ENCODE measurements at regions not wholly inside any gene's neighbourhood (a gene's known extent, or its start where the extent isn't known, plus 50 kb on each side); places are given as distances from the start of the nearest gene placed in this dataset.

- Histone ChIP-seq H3K9me3 (replicated peaks; ENCODE audit: low read length) (no peaks in the 10 kb centered on the region), H3K36me3 (ENCODE audit: insufficient read depth, low read length) (no peaks in the 10 kb centered on the region), H3K4me3 (ENCODE audit: low read length) (no peak overlapping the region), H3K9ac (ENCODE audit: low read depth, low read length) (no peak overlapping the region), H3K4me1 (ENCODE audit: control insufficient read depth, insufficient read depth, low read length) (peaks cover 15% of the 10 kb centered on the region), H3K4me2 (ENCODE audit: low read length) (no peak overlapping the region), H3K27me3 (ENCODE audit: control insufficient read depth, insufficient read depth, low read length) (no peaks in the 10 kb centered on the region)
Observed at GRCh38 chr6:105791583-105792318, 294.4 kb upstream of the PRDM1 start.

- Histone ChIP-seq H3K36me3 (ENCODE audit: insufficient read depth, low read length) (no peaks in the 10 kb centered on the region), H3K9ac (ENCODE audit: low read depth, low read length) (no peak overlapping the region), H3K9me3 (replicated peaks; ENCODE audit: low read length) (no peaks in the 10 kb centered on the region), H3K4me3 (ENCODE audit: low read length) (no peak overlapping the region), H3K27me3 (ENCODE audit: control insufficient read depth, insufficient read depth, low read length) (no peaks in the 10 kb centered on the region), H3K4me1 (ENCODE audit: control insufficient read depth, insufficient read depth, low read length) (peaks cover 11% of the 10 kb centered on the region), H3K4me2 (ENCODE audit: low read length) (no peak overlapping the region)
Observed at GRCh38 chr6:105791179-105791578, 295.0 kb upstream of the PRDM1 start.

- Histone ChIP-seq H3K27me3 (ENCODE audit: control insufficient read depth, insufficient read depth, low read length) (no peaks in the 10 kb centered on the region), H3K4me2 (ENCODE audit: low read length) (no peak overlapping the region), H3K9ac (ENCODE audit: low read depth, low read length) (no peak overlapping the region), H3K9me3 (replicated peaks; ENCODE audit: low read length) (no peaks in the 10 kb centered on the region), H3K4me1 (ENCODE audit: control insufficient read depth, insufficient read depth, low read length) (peaks cover 6% of the 10 kb centered on the region), H3K36me3 (ENCODE audit: insufficient read depth, low read length) (no peaks in the 10 kb centered on the region), H3K4me3 (ENCODE audit: low read length) (no peak overlapping the region)
Observed at GRCh38 chr6:105790635-105791034, 295.5 kb upstream of the PRDM1 start.

- no peaks in the 10 kb centered on the region for H3K27me3 ChIP-seq (ENCODE audit: control insufficient read depth, insufficient read depth, low read length)
- H3K4me3 ChIP-seq (ENCODE audit: low read length): no peak overlapping the region
- H3K36me3 ChIP-seq (ENCODE audit: insufficient read depth, low read length): no peaks in the 10 kb centered on the region
- no peak overlapping the region for H3K9ac ChIP-seq (ENCODE audit: low read depth, low read length)
- no peak overlapping the region for H3K4me2 ChIP-seq (ENCODE audit: low read length)
- H3K9me3 ChIP-seq (replicated peaks; ENCODE audit: low read length): no peaks in the 10 kb centered on the region
- H3K4me1 ChIP-seq (ENCODE audit: control insufficient read depth, insufficient read depth, low read length): peaks cover 6% of the 10 kb centered on the region
Observed at GRCh38 chr6:105789935-105790334, 296.2 kb upstream of the PRDM1 start.

- H3K4me1 ChIP-seq (ENCODE audit: control insufficient read depth, insufficient read depth, low read length): no peaks in the 10 kb centered on the region
Observed at GRCh38 chr6:105787747-105788146, 298.4 kb upstream of the PRDM1 start.

GRCh38 chr6:105786890-105787655, 299.1 kb upstream of the PRDM1 start:
- no peaks in the 10 kb centered on the region for H3K27me3 ChIP-seq (ENCODE audit: control insufficient read depth, insufficient read depth, low read length)
- H3K4me3 ChIP-seq (ENCODE audit: low read length): no peak overlapping the region
- no peaks in the 10 kb centered on the region for H3K9me3 ChIP-seq (replicated peaks; ENCODE audit: low read length)
- no peaks in the 10 kb centered on the region for H3K36me3 ChIP-seq (ENCODE audit: insufficient read depth, low read length)
- no peaks in the 10 kb centered on the region for H3K4me1 ChIP-seq (ENCODE audit: control insufficient read depth, insufficient read depth, low read length)
- no peak overlapping the region for H3K4me2 ChIP-seq (ENCODE audit: low read length)
- no peak overlapping the region for H3K9ac ChIP-seq (ENCODE audit: low read depth, low read length)

More at GRCh38 chr6:105787747-105788146, 298.4 kb upstream of the PRDM1 start:
- H3K4me3 ChIP-seq (ENCODE audit: low read length): no peak overlapping the region
- H3K4me2 ChIP-seq (ENCODE audit: low read length): no peak overlapping the region
- H3K9ac ChIP-seq (ENCODE audit: low read depth, low read length): no peak overlapping the region
- no peaks in the 10 kb centered on the region for H3K36me3 ChIP-seq (ENCODE audit: insufficient read depth, low read length)
- no peaks in the 10 kb centered on the region for H3K9me3 ChIP-seq (replicated peaks; ENCODE audit: low read length)
- no peaks in the 10 kb centered on the region for H3K27me3 ChIP-seq (ENCODE audit: control insufficient read depth, insufficient read depth, low read length)

GRCh38 chr6:105786449-105786848, 299.7 kb upstream of the PRDM1 start:
- H3K36me3 ChIP-seq (ENCODE audit: insufficient read depth, low read length): no peaks in the 10 kb centered on the region
- no peak overlapping the region for H3K9ac ChIP-seq (ENCODE audit: low read depth, low read length)
- no peaks in the 10 kb centered on the region for H3K9me3 ChIP-seq (replicated peaks; ENCODE audit: low read length)
- no peaks in the 10 kb centered on the region for H3K4me1 ChIP-seq (ENCODE audit: control insufficient read depth, insufficient read depth, low read length)
- H3K27me3 ChIP-seq (ENCODE audit: control insufficient read depth, insufficient read depth, low read length): no peaks in the 10 kb centered on the region
- H3K4me3 ChIP-seq (ENCODE audit: low read length): no peak overlapping the region
- H3K4me2 ChIP-seq (ENCODE audit: low read length): no peak overlapping the region

- Histone ChIP-seq H3K4me1 (ENCODE audit: control insufficient read depth, insufficient read depth, low read length) (no peaks in the 10 kb centered on the region), H3K9ac (ENCODE audit: low read depth, low read length) (no peak overlapping the region), H3K4me2 (ENCODE audit: low read length) (no peak overlapping the region), H3K36me3 (ENCODE audit: insufficient read depth, low read length) (no peaks in the 10 kb centered on the region), H3K27me3 (ENCODE audit: control insufficient read depth, insufficient read depth, low read length) (no peaks in the 10 kb centered on the region), H3K4me3 (ENCODE audit: low read length) (no peak overlapping the region), H3K9me3 (replicated peaks; ENCODE audit: low read length) (no peaks in the 10 kb centered on the region)
Observed at GRCh38 chr6:105785066-105785811, 300.9 kb upstream of the PRDM1 start.

GRCh38 chr6:105784179-105784578, 302.0 kb upstream of the PRDM1 start:
- no peak overlapping the region for H3K4me3 ChIP-seq (ENCODE audit: low read length)

GRCh38 chr6:105783333-105783935, 302.7 kb upstream of the PRDM1 start:
- H3K4me3 ChIP-seq (ENCODE audit: low read length): no peak overlapping the region
- no peaks in the 10 kb centered on the region for H3K36me3 ChIP-seq (ENCODE audit: insufficient read depth, low read length)
- no peaks in the 10 kb centered on the region for H3K27me3 ChIP-seq (ENCODE audit: control insufficient read depth, insufficient read depth, low read length)
- H3K9me3 ChIP-seq (replicated peaks; ENCODE audit: low read length): no peaks in the 10 kb centered on the region
- H3K4me2 ChIP-seq (ENCODE audit: low read length): no peak overlapping the region
- no peaks in the 10 kb centered on the region for H3K4me1 ChIP-seq (ENCODE audit: control insufficient read depth, insufficient read depth, low read length)
- H3K9ac ChIP-seq (ENCODE audit: low read depth, low read length): no peak overlapping the region

More at GRCh38 chr6:105784179-105784578, 302.0 kb upstream of the PRDM1 start:
- H3K27me3 ChIP-seq (ENCODE audit: control insufficient read depth, insufficient read depth, low read length): no peaks in the 10 kb centered on the region
- no peaks in the 10 kb centered on the region for H3K36me3 ChIP-seq (ENCODE audit: insufficient read depth, low read length)
- H3K4me2 ChIP-seq (ENCODE audit: low read length): no peak overlapping the region
- H3K4me1 ChIP-seq (ENCODE audit: control insufficient read depth, insufficient read depth, low read length): no peaks in the 10 kb centered on the region
- H3K9ac ChIP-seq (ENCODE audit: low read depth, low read length): no peak overlapping the region
- H3K9me3 ChIP-seq (replicated peaks; ENCODE audit: low read length): no peaks in the 10 kb centered on the region

- no peaks in the 10 kb centered on the region for H3K4me1 ChIP-seq (ENCODE audit: control insufficient read depth, insufficient read depth, low read length)
- H3K4me2 ChIP-seq (ENCODE audit: low read length): no peak overlapping the region
- no peak overlapping the region for H3K4me3 ChIP-seq (ENCODE audit: low read length)
Observed at GRCh38 chr6:105781915-105782314, 304.2 kb upstream of the PRDM1 start.

More at GRCh38 chr6:105781915-105782314, 304.2 kb upstream of the PRDM1 start:
- Histone ChIP-seq H3K36me3 (ENCODE audit: insufficient read depth, low read length) (no peaks in the 10 kb centered on the region), H3K9ac (ENCODE audit: low read depth, low read length) (no peak overlapping the region), H3K9me3 (replicated peaks; ENCODE audit: low read length) (no peaks in the 10 kb centered on the region), H3K27me3 (ENCODE audit: control insufficient read depth, insufficient read depth, low read length) (no peaks in the 10 kb centered on the region)

All from skeletal muscle satellite cell (primary cell).